ENCODE measurements at regions not wholly inside any gene's neighbourhood (a gene's known extent, or its start where the extent isn't known, plus 50 kb on each side); places are given as distances from the start of the nearest gene placed in this dataset.

DNA sequence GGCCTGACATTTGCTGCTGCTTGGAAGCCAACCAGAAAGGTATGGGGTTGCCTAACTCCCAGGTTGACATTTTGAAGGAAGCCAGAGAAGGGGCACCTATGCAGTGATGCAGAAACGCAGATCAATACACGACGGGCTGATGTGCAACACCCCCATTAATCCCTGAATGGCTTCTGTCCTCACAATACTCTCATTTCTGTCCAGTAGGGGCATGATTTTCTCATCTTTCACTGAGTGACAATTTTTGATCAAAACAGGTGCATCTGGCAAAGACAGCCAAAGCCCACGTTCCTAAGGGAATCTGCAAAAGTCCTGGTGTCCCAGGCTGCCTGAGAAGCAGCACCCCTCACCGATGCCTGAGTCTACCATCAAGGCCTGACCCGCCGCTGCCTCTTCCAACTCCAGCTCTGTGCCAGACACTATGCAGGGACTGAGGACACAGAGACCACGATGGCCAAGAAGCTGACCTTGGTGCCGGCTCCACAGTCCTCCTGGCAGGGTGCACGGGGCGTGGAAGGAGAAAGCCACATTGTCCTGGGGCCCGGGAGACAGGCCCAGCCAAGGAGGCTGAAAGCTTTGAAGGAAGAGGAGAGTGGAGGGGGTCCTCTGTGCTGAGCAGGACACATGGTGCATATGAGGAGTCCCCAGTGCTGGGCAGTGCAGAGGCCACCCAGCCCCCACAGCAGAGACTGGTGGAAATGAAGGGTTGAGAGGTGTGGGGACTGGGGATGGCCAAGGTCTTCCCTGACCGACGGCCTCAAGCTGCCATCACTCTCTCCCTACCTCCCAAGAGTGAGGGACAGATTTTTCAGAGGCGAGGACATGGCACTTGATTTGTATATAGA lies 159.6 kb downstream of the NUP210 start:
- DNase-seq (no peak), FAIRE-seq (no peak)
- no peak overlapping the region for H3K4me3 ChIP-seq (ENCODE audit: low read depth in 1 of 3, low read length in 3 of 3)
- no peaks in the 10 kb centered on the region for H3K4me1 ChIP-seq (ENCODE audit: control insufficient read depth in 3 of 3, insufficient read depth in 2 of 3, low read depth in 1 of 3, low read length in 2 of 3)
- no peak overlapping the region for H3K27ac ChIP-seq (ENCODE audit: low read depth in 1 of 3, low read length in 2 of 3)
- 64 to 75% (median 67%) methylated on average over 15 of the region's 15 CpGs for WGBS, 3 donors
- peaks cover 0 to 2% of the 10 kb centered on the region in 2 donors for H3K9me3 ChIP-seq (ENCODE audit: control insufficient read depth in 2 of 2, insufficient read depth in 1 of 2, low read depth in 1 of 2, low read length in 1 of 2)
- no peaks in the 10 kb centered on the region for H3K36me3 ChIP-seq (ENCODE audit: control insufficient read depth in 3 of 3, insufficient read depth in 2 of 3, low read depth in 1 of 3, low read length in 3 of 3)
- peaks cover 0 to 4% (median 0%) of the 10 kb centered on the region in 3 donors for H3K27me3 ChIP-seq (ENCODE audit: control insufficient read depth in 3 of 3, insufficient read depth in 3 of 3, low read length in 3 of 3)

DNA sequence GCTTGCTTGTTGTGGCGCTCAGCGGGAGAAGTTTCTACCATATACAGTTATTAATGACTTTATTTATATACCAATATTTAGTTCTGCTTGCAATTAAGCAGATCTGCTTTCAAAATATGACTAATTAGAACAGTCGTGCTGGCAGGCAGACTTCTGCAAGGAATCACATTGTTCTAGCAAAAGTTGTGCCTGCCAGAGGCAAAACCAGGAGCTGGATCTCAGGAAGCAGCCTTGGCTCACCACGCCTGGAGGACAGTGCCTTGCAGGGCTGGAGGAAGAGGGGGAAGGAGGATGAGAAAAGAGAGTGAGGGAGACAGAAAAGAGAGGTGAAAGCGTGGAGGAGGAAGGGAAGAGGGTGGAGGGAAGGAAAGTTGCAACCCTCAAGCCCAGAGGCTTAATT lies 160.3 kb downstream of the NUP210 start:
- no peak for FAIRE-seq
- WGBS, 3 donors, result 53 to 59% (median 56%) methylated on average over 5 of the region's 5 CpGs
- H3K4me1 ChIP-seq (ENCODE audit: control insufficient read depth in 3 of 3, insufficient read depth in 2 of 3, low read depth in 1 of 3, low read length in 2 of 3), result no peaks in the 10 kb centered on the region

DNA sequence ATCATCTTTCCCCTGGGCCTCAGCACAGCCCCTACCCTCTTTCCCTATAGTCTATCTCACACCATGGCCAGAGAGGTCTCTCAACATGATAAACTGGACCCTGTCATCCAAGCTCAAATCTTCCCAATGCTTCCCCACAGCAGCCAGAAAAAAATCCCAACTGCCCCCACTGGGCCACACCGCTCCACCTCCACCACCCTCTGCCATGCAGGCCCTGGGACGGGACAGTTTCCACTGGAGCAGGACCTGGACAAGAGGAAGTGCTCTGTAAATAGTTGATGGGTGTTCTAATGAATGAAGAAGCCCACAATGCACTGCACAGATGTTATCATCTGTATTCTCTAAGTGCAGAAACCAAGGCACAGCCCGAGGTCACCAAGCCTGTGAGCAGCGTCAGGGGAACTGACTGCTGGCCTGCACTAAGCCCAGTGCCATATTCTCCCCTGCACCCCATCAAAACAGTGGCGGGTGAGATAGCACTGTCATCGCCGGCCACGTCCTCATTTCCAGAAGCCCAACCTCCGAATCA lies 161.1 kb downstream of the NUP210 start:
- H3K4me1 ChIP-seq (ENCODE audit: control insufficient read depth in 3 of 3, insufficient read depth in 2 of 3, low read depth in 1 of 3, low read length in 2 of 3), result no peaks in the 10 kb centered on the region
- FAIRE-seq, result no peak

More for the DNA sequence above, 160.3 kb downstream of the NUP210 start:
- no peaks in the 10 kb centered on the region for H3K36me3 ChIP-seq (ENCODE audit: control insufficient read depth in 3 of 3, insufficient read depth in 2 of 3, low read depth in 1 of 3, low read length in 3 of 3)
- no peak for DNase-seq
- H3K27me3 ChIP-seq (ENCODE audit: control insufficient read depth in 3 of 3, insufficient read depth in 3 of 3, low read length in 3 of 3), result peaks cover 0 to 7% (median 0%) of the 10 kb centered on the region in 3 donors
- H3K27ac ChIP-seq (ENCODE audit: low read depth in 1 of 3, low read length in 2 of 3), result no peak overlapping the region
- H3K4me3 ChIP-seq (ENCODE audit: low read depth in 1 of 3, low read length in 3 of 3), result no peak overlapping the region
- no peaks in the 10 kb centered on the region for H3K9me3 ChIP-seq (ENCODE audit: control insufficient read depth in 2 of 2, insufficient read depth in 1 of 2, low read depth in 1 of 2, low read length in 1 of 2)

DNA sequence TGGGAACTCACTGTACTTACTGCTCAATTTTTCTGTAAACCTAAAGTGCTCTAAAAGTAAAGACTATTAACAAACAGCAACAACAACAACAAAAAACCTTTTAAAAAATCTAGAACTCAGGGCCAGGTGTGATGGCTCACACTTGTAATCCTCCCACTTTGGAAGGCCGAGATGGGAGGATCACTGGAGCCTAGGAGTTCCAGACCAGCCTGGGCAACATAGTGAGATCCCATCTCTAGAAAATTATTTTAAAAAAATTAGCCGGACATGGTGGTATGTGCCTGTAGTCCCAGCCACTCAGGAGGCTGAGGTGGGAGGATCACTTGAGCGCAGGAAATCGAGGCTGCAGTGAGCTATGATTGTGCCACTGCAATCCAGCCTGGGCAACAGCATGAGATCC lies 161.8 kb downstream of the NUP210 start:
- Histone ChIP-seq H3K27ac (ENCODE audit: low read depth in 1 of 3, low read length in 2 of 3) (no peak overlapping the region), H3K36me3 (ENCODE audit: control insufficient read depth in 3 of 3, insufficient read depth in 2 of 3, low read depth in 1 of 3, low read length in 3 of 3) (no peaks in the 10 kb centered on the region), H3K9me3 (ENCODE audit: control insufficient read depth in 2 of 2, insufficient read depth in 1 of 2, low read depth in 1 of 2, low read length in 1 of 2) (no peaks in the 10 kb centered on the region), H3K4me1 (ENCODE audit: control insufficient read depth in 3 of 3, insufficient read depth in 2 of 3, low read depth in 1 of 3, low read length in 2 of 3) (no peaks in the 10 kb centered on the region), H3K27me3 (ENCODE audit: control insufficient read depth in 3 of 3, insufficient read depth in 3 of 3, low read length in 3 of 3) (peaks cover 0 to 7% (median 0%) of the 10 kb centered on the region in 3 donors), H3K4me3 (ENCODE audit: low read depth in 1 of 3, low read length in 3 of 3) (no peak overlapping the region)
- no peak for DNase-seq
- 75 to 85% (median 77%) methylated on average over 4 of the region's 4 CpGs for WGBS, 3 donors
- no peak for FAIRE-seq

More for the DNA sequence above, 161.1 kb downstream of the NUP210 start:
- Histone ChIP-seq H3K9me3 (ENCODE audit: control insufficient read depth in 2 of 2, insufficient read depth in 1 of 2, low read depth in 1 of 2, low read length in 1 of 2) (no peaks in the 10 kb centered on the region), H3K27ac (ENCODE audit: low read depth in 1 of 3, low read length in 2 of 3) (no peak overlapping the region), H3K27me3 (ENCODE audit: control insufficient read depth in 3 of 3, insufficient read depth in 3 of 3, low read length in 3 of 3) (peaks cover 0 to 7% (median 0%) of the 10 kb centered on the region in 3 donors), H3K36me3 (ENCODE audit: control insufficient read depth in 3 of 3, insufficient read depth in 2 of 3, low read depth in 1 of 3, low read length in 3 of 3) (no peaks in the 10 kb centered on the region), H3K4me3 (ENCODE audit: low read depth in 1 of 3, low read length in 3 of 3) (no peak overlapping the region)
- no peak for DNase-seq
- 73 to 75% (median 74%) methylated on average over 9 of the region's 9 CpGs for WGBS, 3 donors

DNA sequence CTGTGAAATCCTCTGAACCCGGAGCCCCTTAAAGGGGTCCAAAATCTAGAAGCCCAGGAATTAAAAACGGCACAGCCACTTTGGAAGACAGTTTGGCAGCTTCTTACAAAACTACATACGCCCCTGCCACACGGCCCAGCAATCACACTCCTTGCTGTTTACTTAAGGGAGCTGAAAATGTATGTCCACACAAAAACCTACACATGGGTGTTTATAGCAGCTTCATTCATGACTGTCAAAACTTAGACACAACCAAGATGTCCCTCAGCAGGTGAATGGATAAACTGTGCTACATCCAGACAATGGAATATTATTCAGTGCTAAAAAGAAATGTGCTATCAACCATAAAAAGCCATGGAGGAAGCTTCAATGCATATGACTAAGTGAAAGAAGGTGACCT lies 162.5 kb downstream of the NUP210 start:
- no peak overlapping the region for H3K4me3 ChIP-seq (ENCODE audit: low read depth in 1 of 3, low read length in 3 of 3)
- no peak overlapping the region for H3K27ac ChIP-seq (ENCODE audit: low read depth in 1 of 3, low read length in 2 of 3)
- FAIRE-seq, result no peak
- no peaks in the 10 kb centered on the region for H3K9me3 ChIP-seq (ENCODE audit: control insufficient read depth in 2 of 2, insufficient read depth in 1 of 2, low read depth in 1 of 2, low read length in 1 of 2)
- WGBS, 3 donors, result 51 to 66% (median 63%) methylated on average over 4 of the region's 4 CpGs
- peaks cover 0 to 7% (median 0%) of the 10 kb centered on the region in 3 donors for H3K27me3 ChIP-seq (ENCODE audit: control insufficient read depth in 3 of 3, insufficient read depth in 3 of 3, low read length in 3 of 3)
- no peaks in the 10 kb centered on the region for H3K36me3 ChIP-seq (ENCODE audit: control insufficient read depth in 3 of 3, insufficient read depth in 2 of 3, low read depth in 1 of 3, low read length in 3 of 3)
- no peak for DNase-seq
- no peaks in the 10 kb centered on the region for H3K4me1 ChIP-seq (ENCODE audit: control insufficient read depth in 3 of 3, insufficient read depth in 2 of 3, low read depth in 1 of 3, low read length in 2 of 3)

DNA sequence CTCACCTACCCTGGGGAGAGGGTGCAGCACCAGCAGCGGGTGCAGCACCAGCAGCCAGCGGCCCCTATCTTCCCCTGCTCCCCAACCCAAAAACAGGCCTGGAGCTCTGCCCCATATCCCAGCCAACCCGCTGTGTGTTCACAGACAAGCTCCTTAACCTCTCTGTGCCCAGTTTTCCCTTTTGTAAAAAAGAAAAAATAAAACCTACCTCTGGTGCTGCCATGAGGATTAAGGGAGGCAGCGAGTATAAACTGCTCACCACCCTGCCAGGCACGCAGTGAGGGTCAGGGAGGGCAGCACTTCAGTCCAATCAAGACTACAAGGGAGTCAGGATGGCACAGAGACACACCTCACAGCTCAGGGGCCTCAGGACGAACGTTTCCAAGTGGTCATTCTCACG lies 163.3 kb downstream of the NUP210 start:
- no peak for DNase-seq
- Histone ChIP-seq H3K9me3 (ENCODE audit: control insufficient read depth in 2 of 2, insufficient read depth in 1 of 2, low read depth in 1 of 2, low read length in 1 of 2) (no peaks in the 10 kb centered on the region), H3K4me1 (ENCODE audit: control insufficient read depth in 3 of 3, insufficient read depth in 2 of 3, low read depth in 1 of 3, low read length in 2 of 3) (no peaks in the 10 kb centered on the region), H3K4me3 (ENCODE audit: low read depth in 1 of 3, low read length in 3 of 3) (no peak overlapping the region), H3K36me3 (ENCODE audit: control insufficient read depth in 3 of 3, insufficient read depth in 2 of 3, low read depth in 1 of 3, low read length in 3 of 3) (no peaks in the 10 kb centered on the region), H3K27ac (ENCODE audit: low read depth in 1 of 3, low read length in 2 of 3) (no peak overlapping the region), H3K27me3 (ENCODE audit: control insufficient read depth in 3 of 3, insufficient read depth in 3 of 3, low read length in 3 of 3) (peaks cover 0 to 7% (median 0%) of the 10 kb centered on the region in 3 donors)
- no peak for FAIRE-seq
- 60 to 78% (median 62%) methylated on average over 8 of the region's 8 CpGs for WGBS, 3 donors

DNA sequence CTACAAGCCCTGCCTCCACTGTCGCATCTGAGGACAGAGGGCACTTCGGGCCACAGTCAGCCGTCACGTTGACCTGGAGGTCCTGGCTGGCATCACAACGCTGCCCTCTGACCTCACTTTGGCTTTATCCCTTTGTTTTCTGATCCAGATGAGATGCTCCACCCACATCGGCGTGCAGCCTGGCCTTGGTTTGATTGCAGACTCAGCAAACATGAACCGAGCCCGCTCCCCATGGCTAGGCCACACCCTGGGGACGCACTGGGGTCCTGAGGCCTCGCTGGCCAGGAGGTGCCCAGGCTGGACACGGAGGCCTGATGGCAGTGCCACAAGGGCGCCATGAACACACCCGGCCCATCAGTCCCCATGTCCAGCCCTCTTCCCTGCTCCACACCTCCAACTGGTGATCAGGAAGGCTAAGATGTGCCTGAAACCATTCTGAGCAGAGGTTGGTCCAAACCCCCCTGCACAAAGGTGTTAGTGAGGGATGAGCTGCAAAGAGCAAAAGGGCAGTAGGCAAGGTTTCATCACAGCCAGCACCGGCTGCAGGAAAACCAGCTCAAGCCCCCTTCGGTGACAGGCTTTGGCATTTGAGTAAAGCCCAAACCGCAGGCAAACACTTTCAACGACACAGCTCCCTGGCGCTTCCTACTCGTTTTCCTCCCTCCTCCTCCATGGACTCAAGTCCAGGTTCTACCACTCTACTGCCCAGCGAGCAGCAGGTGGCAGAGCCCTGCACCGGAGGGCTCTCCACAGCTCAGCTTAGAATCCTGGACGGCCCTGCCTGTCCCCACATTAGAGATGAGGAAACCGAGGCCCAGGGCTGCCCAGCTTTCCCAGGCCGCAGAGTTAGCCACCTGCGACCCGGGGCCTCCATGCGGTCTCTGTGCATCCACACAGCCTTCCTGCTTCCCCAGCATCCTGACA lies 165.8 kb downstream of the NUP210 start:
- Histone ChIP-seq H3K27me3 (ENCODE audit: control insufficient read depth in 3 of 3, insufficient read depth in 3 of 3, low read length in 3 of 3) (peaks cover 0 to 9% (median 0%) of the 10 kb centered on the region in 3 donors), H3K4me3 (ENCODE audit: low read depth in 1 of 3, low read length in 3 of 3) (no peak overlapping the region), H3K36me3 (ENCODE audit: control insufficient read depth in 3 of 3, insufficient read depth in 2 of 3, low read depth in 1 of 3, low read length in 3 of 3) (no peaks in the 10 kb centered on the region), H3K9me3 (ENCODE audit: control insufficient read depth in 2 of 2, insufficient read depth in 1 of 2, low read depth in 1 of 2, low read length in 1 of 2) (no peaks in the 10 kb centered on the region), H3K27ac (ENCODE audit: low read depth in 1 of 3, low read length in 2 of 3) (no peak overlapping the region), H3K4me1 (ENCODE audit: control insufficient read depth in 3 of 3, insufficient read depth in 2 of 3, low read depth in 1 of 3, low read length in 2 of 3) (no peaks in the 10 kb centered on the region)
- FAIRE-seq, result no peak
- 55 to 68% (median 57%) methylated on average over 28 of the region's 28 CpGs for WGBS, 3 donors
- no peak for DNase-seq

DNA sequence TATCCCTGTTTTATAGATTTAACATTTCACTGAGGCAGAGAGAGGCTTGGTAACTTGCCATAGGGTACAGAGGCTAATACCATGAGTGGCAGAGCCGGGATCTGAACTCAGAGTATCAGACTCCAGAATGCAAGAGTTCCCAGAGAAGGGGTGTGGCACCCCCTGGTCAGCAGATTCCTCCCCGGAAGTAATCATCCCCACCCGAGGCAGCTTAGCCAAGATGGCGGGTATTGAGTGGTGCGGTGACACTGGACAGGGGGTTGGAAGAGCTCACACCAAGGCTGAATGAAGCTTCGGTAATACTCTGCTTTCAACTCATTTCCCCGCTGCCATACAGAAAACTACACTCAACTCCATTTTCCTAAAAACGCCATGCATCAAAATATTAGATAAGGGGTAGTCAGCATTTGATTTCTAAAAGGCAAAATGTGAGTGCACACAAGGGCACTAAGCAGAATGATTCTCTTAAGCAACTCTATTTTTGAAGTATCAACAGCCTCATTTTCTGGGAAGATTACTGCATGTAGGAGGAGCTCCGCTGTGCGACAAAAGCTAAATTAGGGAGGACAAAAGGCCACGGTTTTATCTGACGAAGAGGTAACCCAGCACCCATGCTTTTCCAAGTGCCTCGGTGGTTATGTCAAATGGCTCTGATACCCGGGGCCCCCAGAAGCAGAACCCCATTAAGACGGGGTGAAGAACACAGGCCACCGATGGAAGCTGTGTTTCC lies 166.7 kb downstream of the NUP210 start:
- Histone ChIP-seq H3K27me3 (ENCODE audit: control insufficient read depth in 3 of 3, insufficient read depth in 3 of 3, low read length in 3 of 3) (peaks cover 0 to 9% (median 0%) of the 10 kb centered on the region in 3 donors), H3K36me3 (ENCODE audit: control insufficient read depth in 3 of 3, insufficient read depth in 2 of 3, low read depth in 1 of 3, low read length in 3 of 3) (no peaks in the 10 kb centered on the region), H3K4me3 (ENCODE audit: low read depth in 1 of 3, low read length in 3 of 3) (no peak overlapping the region), H3K4me1 (ENCODE audit: control insufficient read depth in 3 of 3, insufficient read depth in 2 of 3, low read depth in 1 of 3, low read length in 2 of 3) (no peaks in the 10 kb centered on the region), H3K9me3 (ENCODE audit: control insufficient read depth in 2 of 2, insufficient read depth in 1 of 2, low read depth in 1 of 2, low read length in 1 of 2) (no peaks in the 10 kb centered on the region), H3K27ac (ENCODE audit: low read depth in 1 of 3, low read length in 2 of 3) (no peak overlapping the region)
- DNase-seq (no peak), FAIRE-seq (no peak)
- WGBS, 3 donors, result 80 to 86% (median 81%) methylated on average over 16 of the region's 16 CpGs
